ENCODE measurements at regions not wholly inside any gene's neighbourhood (a gene's known extent, or its start where the extent isn't known, plus 50 kb on each side); places are given as distances from the start of the nearest gene placed in this dataset.
"Not testable (repeated sequence)": the region's sequence is repeated elsewhere in the genome, so short reads cannot be mapped to it uniquely, and the experiment has no call there.

- no peak for DNase-seq (ENCODE audit: low spot score)
Measured at GRCh38 chr10:36017137-36017536, 375.0 kb upstream of the FZD8 start.

- no peak for DNase-seq (ENCODE audit: low spot score)
Measured at GRCh38 chr10:36007369-36007768, 365.3 kb upstream of the FZD8 start.

- no peak for DNase-seq (ENCODE audit: low spot score)
Measured at GRCh38 chr10:36003688-36004087, 361.6 kb upstream of the FZD8 start.

- DNase-seq (ENCODE audit: low spot score), result no peak
Measured at GRCh38 chr10:36003031-36003600, 361.0 kb upstream of the FZD8 start.

- no peak for DNase-seq (ENCODE audit: low spot score)
Measured at GRCh38 chr10:36002445-36002844, 360.3 kb upstream of the FZD8 start.

GRCh38 chr10:36000754-36001153 is 358.7 kb upstream of the FZD8 start:
- DNase-seq (ENCODE audit: low spot score), result not testable (repeated sequence)

GRCh38 chr10:35998026-35998425 is 355.9 kb upstream of the FZD8 start:
- DNase-seq (ENCODE audit: low spot score), result no peak

- no peak for DNase-seq (ENCODE audit: low spot score)
Measured at GRCh38 chr10:35995485-35995884, 353.4 kb upstream of the FZD8 start.

GRCh38 chr10:35993591-35994515 is 351.8 kb upstream of the FZD8 start:
- DNase-seq (ENCODE audit: low spot score), result no peak

GRCh38 chr10:35992107-35992506 is 350.0 kb upstream of the FZD8 start:
- DNase-seq (ENCODE audit: low spot score), result no peak

GRCh38 chr10:35986756-35987502 is 344.8 kb upstream of the FZD8 start:
- no peak for DNase-seq (ENCODE audit: low spot score)

GRCh38 chr10:35979116-35979515 is 337.0 kb upstream of the FZD8 start:
- DNase-seq (ENCODE audit: low spot score), result no peak

GRCh38 chr10:35973912-35974591 is 332.0 kb upstream of the FZD8 start:
- DNase-seq (ENCODE audit: low spot score), result not testable (repeated sequence)

GRCh38 chr10:35972275-35972674 is 330.2 kb upstream of the FZD8 start:
- DNase-seq (ENCODE audit: low spot score), result no peak

- no peak for DNase-seq (ENCODE audit: low spot score)
Measured at GRCh38 chr10:35971397-35971796, 329.3 kb upstream of the FZD8 start.

GRCh38 chr10:35963685-35964084 is 321.6 kb upstream of the FZD8 start:
- no peak for DNase-seq (ENCODE audit: low spot score)

GRCh38 chr10:35961501-35961900 is 319.4 kb upstream of the FZD8 start:
- no peak for DNase-seq (ENCODE audit: low spot score)

- no peak for DNase-seq (ENCODE audit: low spot score)
Measured at GRCh38 chr10:35959252-35959651, 317.2 kb upstream of the FZD8 start.

- DNase-seq (ENCODE audit: low spot score), result not testable (repeated sequence)
Measured at GRCh38 chr10:35958609-35959008, 316.5 kb upstream of the FZD8 start.

- no peak for DNase-seq (ENCODE audit: low spot score)
Measured at GRCh38 chr10:35950701-35951100, 308.6 kb upstream of the FZD8 start.

- no peak for DNase-seq (ENCODE audit: low spot score)
Measured at GRCh38 chr10:35950226-35950625, 308.1 kb upstream of the FZD8 start.
